Loucy (cell line): ENCODE measurements at regions not wholly inside any gene's neighbourhood (a gene's known extent, or its start where the extent isn't known, plus 50 kb on each side); places are given as distances from the start of the nearest gene placed in this dataset.

Experiments
- EZH2phosphoT487 ChIP-seq: fragments of 200-600 bp; IDR thresholded peaks from 2 replicates; pipeline ENCODE4 v1.6.1; 2018; ENCODE audit warnings: antibody characterized with exemption, mild to moderate bottlenecking, moderate library complexity, borderline replicate concordance
- TF ChIP-seq, protein P1 (sequence below): fragments of 200-600 bp; sonication (generic); conservative IDR thresholded peaks from 2 replicates; pipeline ENCODE4 v1.5.1; 2014; ENCODE audit warnings: mild to moderate bottlenecking, antibody characterized with exemption, low read length

DNA sequence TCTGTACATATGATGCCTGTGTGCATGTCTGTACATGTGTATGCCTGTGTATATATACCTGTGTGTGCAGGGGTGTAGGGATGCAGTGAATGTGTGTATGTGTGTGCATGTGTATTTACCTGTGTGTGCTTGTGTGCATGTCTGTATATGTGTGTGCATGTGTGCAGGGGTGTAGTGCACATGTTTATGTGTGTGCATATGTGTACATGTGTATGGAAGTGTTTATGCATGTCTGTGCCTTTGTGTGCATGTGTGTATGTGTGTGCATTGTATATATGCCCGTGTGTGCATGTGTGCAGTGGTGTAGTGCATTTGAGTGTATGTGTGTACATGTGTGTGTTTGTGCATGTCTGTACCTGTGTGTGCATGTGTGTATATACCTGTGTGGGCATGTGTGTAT is 51.0 kb upstream of the TMEM18 start:
- TF ChIP-seq, protein P1, sequence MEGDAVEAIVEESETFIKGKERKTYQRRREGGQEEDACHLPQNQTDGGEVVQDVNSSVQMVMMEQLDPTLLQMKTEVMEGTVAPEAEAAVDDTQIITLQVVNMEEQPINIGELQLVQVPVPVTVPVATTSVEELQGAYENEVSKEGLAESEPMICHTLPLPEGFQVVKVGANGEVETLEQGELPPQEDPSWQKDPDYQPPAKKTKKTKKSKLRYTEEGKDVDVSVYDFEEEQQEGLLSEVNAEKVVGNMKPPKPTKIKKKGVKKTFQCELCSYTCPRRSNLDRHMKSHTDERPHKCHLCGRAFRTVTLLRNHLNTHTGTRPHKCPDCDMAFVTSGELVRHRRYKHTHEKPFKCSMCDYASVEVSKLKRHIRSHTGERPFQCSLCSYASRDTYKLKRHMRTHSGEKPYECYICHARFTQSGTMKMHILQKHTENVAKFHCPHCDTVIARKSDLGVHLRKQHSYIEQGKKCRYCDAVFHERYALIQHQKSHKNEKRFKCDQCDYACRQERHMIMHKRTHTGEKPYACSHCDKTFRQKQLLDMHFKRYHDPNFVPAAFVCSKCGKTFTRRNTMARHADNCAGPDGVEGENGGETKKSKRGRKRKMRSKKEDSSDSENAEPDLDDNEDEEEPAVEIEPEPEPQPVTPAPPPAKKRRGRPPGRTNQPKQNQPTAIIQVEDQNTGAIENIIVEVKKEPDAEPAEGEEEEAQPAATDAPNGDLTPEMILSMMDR: no peak
- no peak for TF ChIP-seq EZH2phosphoT487
